HEK293 (cell line): ENCODE measurements at regions not wholly inside any gene's neighbourhood (a gene's known extent, or its start where the extent isn't known, plus 50 kb on each side); places are given as distances from the start of the nearest gene placed in this dataset.

ENCODE experiments used
- CTCF ChIA-PET: fragments of 350-600 bp; formaldehyde crosslinking; extraction: SDS; loops from one replicate; lab custom pipeline; 2021; ENCODE audit warnings: antibody characterized with exemption; lab: Yijun Ruan, JAX
- POLR2A ChIA-PET: fragments of 300-600 bp; formaldehyde crosslinking; extraction: SDS; loops from one replicate; lab custom pipeline; 2020; ENCODE audit warnings: antibody characterized with exemption, inconsistent platforms; lab: Yijun Ruan, JAX
- H3K27ac ChIP-seq: fragments of 200-500 bp; sonication (Bioruptor generic); 2 replicates; pipeline ENCODE4 v1.5.1; 2014; ENCODE audit warnings: low read depth, low read length, control low read depth, inconsistent platforms; ENCODE audit errors: extremely low read depth
- H3K36me3 ChIP-seq, 2 experiments: fragments of 200-500 bp in 1 of 2; sonication (Bioruptor generic) in 1 of 2; 1 replicate in 1 of 2; 2 replicates in 1 of 2; pipeline ENCODE4 v1.5.1; 2014 to 2017; ENCODE audit warnings: inconsistent platforms in 2 of 2, low read length in 2 of 2; ENCODE audit not compliant: control insufficient read depth in 2 of 2, insufficient read depth in 1 of 2
- H3K4me1 ChIP-seq: fragments of 200-500 bp; sonication (Bioruptor generic); 2 replicates; pipeline ENCODE4 v1.5.1; 2014; ENCODE audit warnings: mild to moderate bottlenecking, low read length, inconsistent platforms; ENCODE audit not compliant: control insufficient read depth, insufficient read depth
- H3K4me3 ChIP-seq: 2 replicates; pipeline ENCODE4 v1.5.1; 2011; ENCODE audit warnings: low read depth, mild to moderate bottlenecking, control low read depth, low read length, moderate library complexity
- H3K9me3 ChIP-seq: fragments of 200-500 bp; sonication (Bioruptor generic); 2 replicates; pipeline ENCODE4 v1.5.1; 2014; ENCODE audit warnings: low read depth, low read length, inconsistent platforms; ENCODE audit not compliant: control insufficient read depth, insufficient read depth
- EGR2 ChIP-seq: fragments of 450-650 bp; formaldehyde crosslinking; IDR thresholded peaks from 2 replicates; pipeline ENCODE4 v1.5.1; 2016; ENCODE audit warnings: low read depth, missing biosample characterization, missing genetic modification characterization
- MEIS1 ChIP-seq: sonication (generic); formaldehyde crosslinking; IDR thresholded peaks from 2 replicates; pipeline ENCODE4 v1.8.1; 2022; ENCODE audit warnings: missing genetic modification reagents, mild to moderate bottlenecking, borderline replicate concordance
- OSR2 ChIP-seq: fragments of 450-650 bp; formaldehyde crosslinking; IDR thresholded peaks from 2 replicates; pipeline ENCODE4 v1.5.1; 2016; ENCODE audit warnings: missing biosample characterization, missing genetic modification characterization
- PRDM1 ChIP-seq: fragments of 450-650 bp; formaldehyde crosslinking; IDR thresholded peaks from 2 replicates; pipeline ENCODE4; 2016; ENCODE audit warnings: missing biosample characterization, missing genetic modification characterization
- ZFHX2 ChIP-seq: fragments of 450-650 bp; formaldehyde crosslinking; conservative IDR thresholded peaks from 2 replicates; pipeline ENCODE4 v1.5.1; 2016; ENCODE audit warnings: missing biosample characterization, missing genetic modification characterization
- ZNF132 ChIP-seq: fragments of 450-650 bp; formaldehyde crosslinking; IDR thresholded peaks from 2 replicates; pipeline ENCODE4 v1.5.1; 2017; ENCODE audit warnings: missing biosample characterization, missing genetic modification characterization, borderline replicate concordance
- ZNF138 ChIP-seq: fragments of 450-650 bp; formaldehyde crosslinking; IDR thresholded peaks from 2 replicates; pipeline ENCODE4 v1.5.1; 2016; ENCODE audit warnings: missing biosample characterization, missing genetic modification characterization, borderline replicate concordance
- ZNF2 ChIP-seq: fragments of 450-650 bp; formaldehyde crosslinking; IDR thresholded peaks from 2 replicates; pipeline ENCODE4 v1.5.1; 2016; ENCODE audit warnings: missing biosample characterization, missing genetic modification characterization
- ZNF366 ChIP-seq: fragments of 450-650 bp; formaldehyde crosslinking; conservative IDR thresholded peaks from 2 replicates; pipeline ENCODE4 v1.5.1; 2016; ENCODE audit warnings: missing biosample characterization, missing genetic modification characterization
- ZNF433 ChIP-seq: fragments of 450-650 bp; formaldehyde crosslinking; IDR thresholded peaks from 2 replicates; pipeline ENCODE4 v1.5.1; 2016; ENCODE audit warnings: missing biosample characterization, missing genetic modification characterization, low read depth
- ZNF48 ChIP-seq: fragments of 450-650 bp; formaldehyde crosslinking; IDR thresholded peaks from 2 replicates; pipeline ENCODE4 v1.5.1; 2016; ENCODE audit warnings: missing biosample characterization, missing genetic modification characterization
- ZNF585B ChIP-seq: fragments of 450-650 bp; formaldehyde crosslinking; IDR thresholded peaks from 2 replicates; pipeline ENCODE4 v1.5.1; 2016; ENCODE audit warnings: missing biosample characterization, missing genetic modification characterization
- ZNF677 ChIP-seq: fragments of 450-650 bp; IDR thresholded peaks from 2 replicates; pipeline ENCODE4 v1.5.0; 2018; ENCODE audit warnings: missing biosample characterization, mild to moderate bottlenecking, missing genetic modification characterization, moderate library complexity
- ZNF707 ChIP-seq: fragments of 450-650 bp; formaldehyde crosslinking; IDR thresholded peaks from 2 replicates; pipeline ENCODE4 v1.5.1; 2016; ENCODE audit warnings: missing biosample characterization, missing genetic modification characterization
- TF ChIP-seq, protein P1 (sequence below): fragments of 450-650 bp; formaldehyde crosslinking; IDR thresholded peaks from 2 replicates; pipeline ENCODE4 v1.5.1; 2016; ENCODE audit warnings: missing biosample characterization, missing genetic modification characterization
- TF ChIP-seq, protein P2 (sequence below): fragments of 450-650 bp; formaldehyde crosslinking; IDR thresholded peaks from 2 replicates; pipeline ENCODE4 v1.5.1; 2016; ENCODE audit warnings: missing biosample characterization, missing genetic modification characterization, borderline replicate concordance

DNA sequence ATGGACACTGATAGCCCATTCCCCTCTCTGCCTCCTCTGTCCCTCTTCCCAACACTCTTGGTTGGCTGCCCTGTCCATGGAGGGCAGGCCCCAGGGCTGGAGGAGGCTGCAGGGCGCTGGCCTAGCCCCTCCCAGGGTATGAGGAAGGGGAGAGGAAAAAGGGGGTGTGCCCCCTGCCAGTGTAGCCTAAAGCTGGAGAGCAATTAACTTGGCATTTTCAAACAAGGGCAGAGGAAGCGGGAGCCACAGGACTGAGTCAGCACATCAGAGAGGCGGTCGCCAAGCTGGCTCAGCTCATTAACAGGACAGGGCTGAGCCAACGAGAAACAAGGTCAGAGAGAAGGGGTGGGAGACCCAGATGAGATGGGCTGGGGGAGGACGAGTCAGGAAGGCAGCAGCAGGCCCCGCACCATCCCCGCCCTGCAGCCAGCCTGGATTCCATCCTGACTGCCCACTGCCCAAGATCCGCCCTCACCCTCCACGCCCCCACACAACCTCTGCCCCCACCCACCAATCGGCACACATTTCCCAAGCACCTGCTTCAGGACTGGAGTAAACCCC lies 76.3 kb downstream of the BUD13 start:
- ChIA-PET CTCF (interaction anchor here (0.8 kb wide), 1 partner anchor 551 kb away, joined by 4 read pairs; no protein-coding TSS in a partner anchor), POLR2A (no interaction called here)
- Histone ChIP-seq H3K9me3 (no peaks in the 10 kb centered on the region), H3K4me1 (no peaks in the 10 kb centered on the region), H3K36me3 (no peaks in the 10 kb centered on the region), H3K27ac (no peak overlapping the region), H3K4me3 (no peak overlapping the region)
- TF ChIP-seq ZFHX2 (tag by site-specific recombination), result peak; percentile 74
- no peak for TF ChIP-seq ZNF677 (tag by site-specific recombination)
- no peak for TF ChIP-seq OSR2
- no peak for TF ChIP-seq ZNF2
- TF ChIP-seq EGR2 (tag by site-specific recombination), result peak; percentile 82
- TF ChIP-seq ZNF138 (tag by site-specific recombination), result no peak

DNA sequence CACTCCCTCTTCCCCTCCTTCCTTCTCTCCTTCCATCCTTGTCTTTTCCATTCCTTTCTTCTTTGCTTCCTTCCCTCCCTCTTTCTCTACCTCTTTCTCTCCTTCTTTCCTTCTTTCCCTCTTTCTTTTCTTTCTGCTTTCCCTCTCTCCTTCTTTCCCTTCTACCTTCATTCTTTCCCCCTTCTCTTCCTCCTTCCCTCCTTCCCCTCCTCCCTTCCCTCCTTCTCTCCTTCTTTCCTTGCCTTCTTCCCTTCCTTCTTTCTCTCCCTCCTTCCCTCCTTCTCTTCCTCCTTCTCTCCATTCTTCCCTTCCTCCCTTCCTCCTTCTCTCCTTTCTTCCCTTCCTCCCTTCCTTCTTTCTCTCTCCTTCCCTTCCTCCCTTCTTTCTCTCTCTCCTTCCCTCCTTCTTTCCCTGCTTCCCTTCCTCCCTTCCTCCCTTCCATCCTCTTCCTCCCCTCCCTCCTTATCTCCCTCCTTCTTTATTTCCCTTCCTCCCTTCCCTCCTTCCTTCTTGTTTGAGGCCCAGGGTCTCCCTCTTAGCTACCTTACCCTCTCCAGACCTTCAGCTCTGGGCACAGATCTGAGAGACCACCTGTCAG lies 77.0 kb downstream of the BUD13 start:
- ChIA-PET CTCF (interaction anchor here (0.8 kb wide), 1 partner anchor 550 kb away, joined by 4 read pairs; no protein-coding TSS in a partner anchor), POLR2A (no interaction called here)
- TF ChIP-seq ZNF585B (tag by site-specific recombination), result no peak
- peak; percentile 91 for TF ChIP-seq PRDM1 (tag by site-specific recombination)
- peak; percentile 96 for TF ChIP-seq ZNF366 (tag by site-specific recombination)
- H3K4me1 ChIP-seq, result no peaks in the 10 kb centered on the region
- no peak overlapping the region for H3K4me3 ChIP-seq
- H3K9me3 ChIP-seq, result no peaks in the 10 kb centered on the region
- H3K36me3 ChIP-seq, result no peaks in the 10 kb centered on the region
- H3K27ac ChIP-seq, result no peak overlapping the region

GRCh38 chr11:116694815-116695590 lies 77.8 kb downstream of the BUD13 start:
- Histone ChIP-seq H3K4me3 (no peak overlapping the region), H3K27ac (no peak overlapping the region), H3K9me3 (no peaks in the 10 kb centered on the region), H3K36me3 (no peaks in the 10 kb centered on the region), H3K4me1 (no peaks in the 10 kb centered on the region)
- TF ChIP-seq ZNF48 (tag by site-specific recombination) (no peak), MEIS1 (CRISPR knock-in tag) (no peak), ZNF132 (tag by site-specific recombination) (no peak), ZNF433 (tag by site-specific recombination) (no peak), ZNF707 (tag by site-specific recombination) (no peak)
- TF ChIP-seq, protein P1, sequence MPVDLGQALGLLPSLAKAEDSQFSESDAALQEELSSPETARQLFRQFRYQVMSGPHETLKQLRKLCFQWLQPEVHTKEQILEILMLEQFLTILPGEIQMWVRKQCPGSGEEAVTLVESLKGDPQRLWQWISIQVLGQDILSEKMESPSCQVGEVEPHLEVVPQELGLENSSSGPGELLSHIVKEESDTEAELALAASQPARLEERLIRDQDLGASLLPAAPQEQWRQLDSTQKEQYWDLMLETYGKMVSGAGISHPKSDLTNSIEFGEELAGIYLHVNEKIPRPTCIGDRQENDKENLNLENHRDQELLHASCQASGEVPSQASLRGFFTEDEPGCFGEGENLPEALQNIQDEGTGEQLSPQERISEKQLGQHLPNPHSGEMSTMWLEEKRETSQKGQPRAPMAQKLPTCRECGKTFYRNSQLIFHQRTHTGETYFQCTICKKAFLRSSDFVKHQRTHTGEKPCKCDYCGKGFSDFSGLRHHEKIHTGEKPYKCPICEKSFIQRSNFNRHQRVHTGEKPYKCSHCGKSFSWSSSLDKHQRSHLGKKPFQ (tag by site-specific recombination), result no peak
- TF ChIP-seq, protein P2, sequence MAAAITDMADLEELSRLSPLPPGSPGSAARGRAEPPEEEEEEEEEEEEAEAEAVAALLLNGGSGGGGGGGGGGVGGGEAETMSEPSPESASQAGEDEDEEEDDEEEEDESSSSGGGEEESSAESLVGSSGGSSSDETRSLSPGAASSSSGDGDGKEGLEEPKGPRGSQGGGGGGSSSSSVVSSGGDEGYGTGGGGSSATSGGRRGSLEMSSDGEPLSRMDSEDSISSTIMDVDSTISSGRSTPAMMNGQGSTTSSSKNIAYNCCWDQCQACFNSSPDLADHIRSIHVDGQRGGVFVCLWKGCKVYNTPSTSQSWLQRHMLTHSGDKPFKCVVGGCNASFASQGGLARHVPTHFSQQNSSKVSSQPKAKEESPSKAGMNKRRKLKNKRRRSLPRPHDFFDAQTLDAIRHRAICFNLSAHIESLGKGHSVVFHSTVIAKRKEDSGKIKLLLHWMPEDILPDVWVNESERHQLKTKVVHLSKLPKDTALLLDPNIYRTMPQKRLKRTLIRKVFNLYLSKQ (tag by site-specific recombination), result no peak
- CTCF ChIA-PET, result interaction anchor here (0.6 to 1.1 kb wide), 2 partner anchors 9 to 118 kb away, joined by 3 to 4 read pairs; no protein-coding TSS in a partner anchor
- POLR2A ChIA-PET, result no interaction called here
